HG02943 (cell line): ENCODE measurements at regions not wholly inside any gene's neighbourhood (a gene's known extent, or its start where the extent isn't known, plus 50 kb on each side); places are given as distances from the start of the nearest gene placed in this dataset.

Experiments used
- ATAC-seq: cut with Tn5 transposase; IDR thresholded peaks from one replicate; pipeline ENCODE4 v1.9.1; 2021; ENCODE audit warnings: mild to moderate bottlenecking, low read depth, moderate library complexity; ENCODE audit not compliant: unreplicated experiment

DNA sequence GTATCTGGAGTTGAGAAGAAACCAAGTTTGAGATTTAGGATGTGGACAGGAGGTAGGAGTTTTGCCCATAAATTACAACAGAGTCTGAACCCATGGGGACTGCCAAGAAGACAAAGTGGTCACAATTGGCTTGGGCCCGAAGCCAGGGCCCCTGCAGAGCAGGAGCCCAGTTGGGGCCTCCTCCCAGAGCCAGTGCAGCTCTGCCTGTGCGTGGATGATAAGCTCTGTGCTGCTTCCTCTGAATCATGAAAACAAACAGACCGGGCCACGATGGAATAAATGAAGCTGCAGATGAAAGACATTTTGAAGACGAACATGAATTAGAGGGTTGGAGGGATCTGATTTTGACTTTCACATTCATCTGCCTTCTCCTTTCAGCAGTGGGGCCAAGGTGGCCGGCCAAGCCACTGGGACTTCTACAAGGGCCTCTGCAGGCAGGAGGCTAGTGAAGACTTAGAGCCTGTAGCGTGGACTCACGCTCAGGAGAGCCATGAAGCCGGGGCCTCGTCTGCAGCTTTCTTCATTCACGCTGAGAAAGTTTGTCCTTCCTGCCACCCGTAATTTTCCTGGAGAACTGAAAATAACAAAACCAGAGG is 156.8 kb upstream of the LYZL1 start:
- no peak for ATAC-seq

GRCh38 chr10:29132551-29133111 is 156.2 kb upstream of the LYZL1 start:
- ATAC-seq = no peak

DNA sequence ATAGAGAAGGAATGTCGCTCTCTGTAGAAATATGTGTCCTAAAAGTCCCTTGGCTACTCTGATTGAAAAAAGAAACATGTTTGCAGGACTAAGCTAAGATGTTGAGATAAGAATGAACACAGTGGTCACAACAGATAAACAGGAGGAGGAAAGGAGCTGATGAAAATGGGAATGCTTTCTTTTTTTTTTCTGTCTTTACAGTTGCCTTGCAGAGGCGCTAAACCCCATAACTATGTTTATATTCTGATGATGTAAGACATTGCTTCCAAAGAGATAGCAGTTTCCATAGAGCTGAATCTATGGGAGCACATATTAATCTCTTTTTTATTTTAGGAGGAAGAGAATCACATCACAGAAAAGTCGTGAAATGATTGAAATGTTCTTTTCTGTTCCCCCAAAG is 153.5 kb upstream of the LYZL1 start:
- ATAC-seq = no peak

- no peak for ATAC-seq
Observed at GRCh38 chr10:29136411-29136810, 152.5 kb upstream of the LYZL1 start.

DNA sequence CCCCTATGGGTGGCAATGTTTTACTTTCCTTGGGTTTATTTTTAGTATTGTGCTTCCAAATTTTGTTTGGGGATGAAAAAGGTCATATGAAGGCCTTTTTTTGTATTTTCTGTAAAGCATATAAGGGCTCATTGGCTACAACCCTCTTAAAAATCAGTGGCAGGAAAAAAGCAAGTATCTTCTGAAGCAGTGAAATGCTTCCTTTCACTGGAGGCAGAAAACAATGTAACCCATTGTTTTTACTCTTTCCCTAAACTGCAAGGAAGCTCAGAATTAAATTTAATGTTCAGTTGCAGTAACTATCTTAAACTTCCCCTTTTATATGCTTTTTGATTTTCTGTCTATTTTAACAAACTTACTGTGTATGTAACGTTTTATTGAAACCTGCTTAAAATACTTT is 148.7 kb upstream of the LYZL1 start:
- no peak for ATAC-seq

- ATAC-seq = no peak
Observed at GRCh38 chr10:29140991-29141390, 147.9 kb upstream of the LYZL1 start.

GRCh38 chr10:29141761-29142160 is 147.1 kb upstream of the LYZL1 start:
- ATAC-seq = no peak

DNA sequence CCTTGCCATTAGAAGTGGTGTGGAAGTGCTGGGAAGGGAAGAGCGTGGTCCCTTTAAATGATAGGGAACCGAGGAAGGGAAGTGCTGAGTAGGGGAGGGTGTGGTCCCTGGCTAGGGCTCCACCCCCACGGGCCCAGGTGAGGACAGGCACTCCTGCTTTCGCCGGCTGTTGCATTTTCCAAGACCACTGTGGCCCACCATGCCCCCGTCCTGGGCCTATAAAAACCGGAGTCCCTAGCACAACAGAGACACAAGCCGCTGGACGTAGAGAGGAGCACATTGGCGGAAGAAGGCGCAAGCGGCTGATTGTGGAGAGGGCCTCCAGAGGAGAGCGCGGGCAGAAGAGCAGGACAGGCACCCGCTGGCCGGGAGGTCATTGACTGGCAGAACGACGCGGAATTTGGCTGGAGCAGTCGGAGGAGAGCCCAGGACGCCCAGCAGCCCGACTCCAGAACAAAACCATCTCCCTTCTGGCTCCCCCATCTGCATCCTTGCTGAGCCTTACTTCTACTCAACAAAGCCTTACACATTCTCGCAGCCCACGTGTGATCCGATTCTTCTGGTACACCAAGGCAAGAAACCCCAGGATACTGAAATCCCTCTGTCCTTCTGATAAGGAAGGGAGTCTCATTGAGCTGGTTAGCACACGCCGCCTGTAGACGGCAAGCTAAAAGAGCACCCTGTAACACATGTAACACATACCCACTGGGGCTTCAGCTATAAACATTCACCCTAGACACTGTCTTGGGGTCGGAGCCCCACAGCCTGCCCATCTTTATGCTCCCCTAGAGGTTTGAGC is 146.2 kb upstream of the LYZL1 start:
- ATAC-seq = no peak

DNA sequence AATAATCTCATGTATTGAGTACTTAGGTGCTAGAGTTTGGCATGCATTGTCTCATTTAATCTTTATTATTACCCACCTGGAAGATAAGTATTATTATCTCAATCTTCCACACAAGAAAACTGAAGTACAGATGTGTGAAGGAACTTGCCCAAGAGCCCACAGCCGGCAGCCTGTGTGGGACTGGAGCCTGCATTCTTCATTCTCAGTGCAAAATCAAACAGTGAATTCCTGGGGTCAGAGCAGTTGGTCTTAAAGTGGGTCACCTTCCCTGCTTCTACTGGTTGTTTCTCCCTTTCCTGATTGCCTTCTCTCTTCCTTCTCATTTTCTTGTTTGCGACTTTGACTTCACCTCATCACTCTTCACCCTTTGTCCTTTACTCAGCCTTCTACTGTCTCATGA is 144.7 kb upstream of the LYZL1 start:
- ATAC-seq = no peak

- no peak for ATAC-seq
Observed at GRCh38 chr10:29146311-29147100, 142.4 kb upstream of the LYZL1 start.

DNA sequence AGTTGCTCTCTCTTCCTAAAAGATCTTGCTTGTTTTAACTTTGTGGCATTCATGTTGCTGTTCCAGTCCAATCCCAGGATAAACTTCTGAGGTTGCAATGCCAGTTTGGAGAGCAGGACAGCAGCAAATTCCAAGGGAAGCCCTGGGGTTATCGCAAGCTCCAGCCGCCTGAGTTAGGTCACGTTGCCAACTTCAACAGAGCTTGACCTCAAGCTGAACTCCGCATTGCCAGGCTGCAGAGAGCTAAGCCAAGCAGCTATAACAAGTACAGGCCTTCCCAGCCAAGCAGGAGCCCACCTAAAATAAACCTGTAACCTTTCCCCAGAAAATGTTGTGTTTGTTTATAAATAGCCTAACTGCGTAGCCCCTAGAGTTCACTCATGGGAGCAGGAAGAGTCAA is 138.9 kb upstream of the LYZL1 start:
- ATAC-seq = no peak

DNA sequence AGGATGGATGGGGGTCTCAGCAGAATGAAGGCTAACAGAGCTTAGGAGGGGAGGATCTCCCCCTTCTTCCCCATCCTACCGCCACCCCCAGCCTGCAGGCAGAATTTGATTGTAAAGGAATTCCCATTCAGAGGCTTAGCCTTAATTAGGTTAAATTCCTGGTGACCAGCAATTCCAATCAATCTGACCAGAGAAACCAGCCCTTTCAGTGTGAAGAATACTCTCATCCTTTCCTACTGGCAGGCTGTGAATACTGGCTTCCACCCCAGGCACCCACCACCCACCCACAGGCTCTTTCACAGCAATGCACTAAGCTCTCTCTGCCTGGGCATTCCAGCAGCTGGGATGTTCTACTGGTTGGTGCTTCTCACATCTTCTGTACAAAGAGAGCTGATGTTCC is 137.9 kb upstream of the LYZL1 start:
- ATAC-seq = no peak

DNA sequence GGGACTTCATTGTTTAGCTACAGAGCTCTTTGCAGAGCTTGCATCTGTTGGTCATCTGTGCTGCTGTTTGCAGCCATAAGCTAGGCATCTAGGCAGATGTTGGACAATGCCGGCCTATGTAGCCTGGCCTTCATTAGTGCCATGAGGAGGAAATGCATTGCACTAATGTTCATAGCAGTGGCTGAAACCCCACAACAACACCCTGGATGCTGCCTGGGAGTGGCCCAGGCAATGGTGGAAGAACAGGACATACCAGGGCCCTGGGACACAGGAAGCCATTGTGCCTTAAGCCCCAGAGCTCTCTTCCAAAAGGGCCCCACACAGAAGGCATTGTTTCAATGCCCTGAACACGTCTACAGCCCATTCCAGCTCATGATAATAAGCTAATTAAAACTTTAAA is 131.5 kb upstream of the LYZL1 start:
- no peak for ATAC-seq

- no peak for ATAC-seq
Observed at GRCh38 chr10:29158066-29158465, 130.8 kb upstream of the LYZL1 start.

- ATAC-seq = no peak
Observed at GRCh38 chr10:29160150-29160617, 128.7 kb upstream of the LYZL1 start.

- no peak for ATAC-seq
Observed at GRCh38 chr10:29163746-29164145, 125.1 kb upstream of the LYZL1 start.

DNA sequence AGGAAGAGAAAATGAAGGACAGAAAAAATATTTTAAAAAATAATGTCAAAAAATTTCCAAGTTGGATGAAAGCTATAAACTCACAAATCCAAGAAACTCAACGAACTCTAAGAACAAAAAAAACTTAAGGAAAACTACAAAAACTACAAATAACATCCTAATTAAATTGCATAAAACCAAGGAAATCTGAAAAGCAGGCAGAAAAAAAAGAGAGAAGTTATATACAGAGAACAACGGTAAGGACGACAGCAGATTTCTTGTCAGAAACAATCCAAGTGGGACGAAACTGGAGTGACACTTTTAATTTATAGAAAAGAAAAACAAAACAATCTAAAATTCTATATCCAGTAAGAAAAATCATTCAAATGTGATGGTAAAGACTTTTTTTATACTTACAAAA is 122.2 kb upstream of the LYZL1 start:
- no peak for ATAC-seq

- ATAC-seq = no peak
Observed at GRCh38 chr10:29169021-29169420, 119.8 kb upstream of the LYZL1 start.

GRCh38 chr10:29171717-29172116 is 117.2 kb upstream of the LYZL1 start:
- ATAC-seq = no peak

DNA sequence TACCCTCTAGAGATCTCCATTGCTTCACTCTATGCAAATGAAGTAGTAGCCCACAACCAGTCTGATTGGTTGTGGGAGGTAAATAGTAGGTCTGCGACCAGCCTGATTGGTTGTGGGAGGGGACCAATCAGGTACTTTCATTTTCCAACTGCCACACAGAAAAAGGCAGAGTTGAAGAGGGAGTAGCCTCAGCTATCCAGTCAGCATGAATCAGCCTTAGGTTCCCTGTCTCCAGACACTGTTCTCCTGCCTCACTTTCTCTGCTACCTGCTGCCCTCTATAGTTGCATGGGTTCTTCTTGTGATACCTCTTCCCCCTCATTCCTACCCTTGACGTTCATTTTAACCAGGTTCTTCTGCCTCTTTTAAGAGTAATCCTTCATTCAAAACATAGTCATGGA is 114.5 kb upstream of the LYZL1 start:
- ATAC-seq = no peak
